Myocyte (in vitro differentiated cells): ENCODE measurements at regions not wholly inside any gene's neighbourhood (a gene's known extent, or its start where the extent isn't known, plus 50 kb on each side); places are given as distances from the start of the nearest gene placed in this dataset.

Experiments used
- DNase-seq: peaks from one replicate; pipeline ENCODE4 v3.0.0-alpha.2; 2012; ENCODE audit warnings: low read depth

DNA sequence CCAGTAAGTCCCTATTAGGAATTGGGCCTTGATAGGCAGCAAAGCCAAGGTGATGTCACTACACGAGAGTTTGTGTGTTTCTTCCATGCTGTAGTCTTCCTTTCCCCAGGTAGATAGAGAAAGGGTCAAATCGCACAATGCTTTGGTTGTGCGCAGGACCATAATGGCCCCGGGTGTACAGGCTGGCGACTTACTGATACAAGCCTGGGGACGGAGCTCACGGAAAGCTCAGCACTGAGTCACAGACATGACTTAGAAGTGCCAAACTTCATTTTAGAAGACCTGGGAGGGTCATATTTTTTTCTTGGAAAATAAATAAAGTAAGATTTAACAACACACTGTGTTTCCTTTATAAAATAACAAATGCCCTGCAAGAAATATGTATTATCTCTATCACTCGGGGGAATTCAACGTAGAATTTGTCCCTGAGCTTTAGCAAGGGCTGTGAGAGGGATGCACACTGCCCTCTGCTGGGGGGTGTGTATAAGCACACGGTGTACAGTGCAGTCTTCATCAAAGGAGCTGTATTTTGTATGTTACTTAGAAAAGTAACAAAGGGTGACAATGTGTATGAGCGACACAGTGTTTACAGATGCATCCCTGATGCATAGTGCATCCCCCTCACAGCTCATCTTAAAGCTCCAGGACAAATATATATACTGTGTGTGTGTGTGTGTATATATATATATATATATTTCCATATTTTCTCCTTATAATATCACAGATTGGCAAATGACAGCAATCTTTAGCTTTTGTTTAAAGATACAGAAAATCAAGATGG is 254.5 kb upstream of the VEGFC start:
- peak; percentile 86 for DNase-seq

DNA sequence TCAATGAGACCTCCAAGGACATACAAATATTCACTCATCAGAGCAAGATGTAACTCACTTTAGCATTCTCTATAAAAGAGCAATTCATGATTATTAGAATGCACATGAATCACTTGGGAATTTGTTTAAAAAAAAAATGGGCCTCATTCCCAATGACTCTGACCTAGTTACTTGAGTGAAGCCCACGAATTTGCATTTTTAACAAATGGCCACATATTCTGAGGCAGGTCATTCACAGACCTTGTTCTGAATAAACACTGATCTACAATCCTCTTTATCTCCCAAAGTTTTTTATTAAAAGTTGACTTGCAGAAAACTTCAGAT is 255.1 kb upstream of the VEGFC start:
- no peak for DNase-seq

DNA sequence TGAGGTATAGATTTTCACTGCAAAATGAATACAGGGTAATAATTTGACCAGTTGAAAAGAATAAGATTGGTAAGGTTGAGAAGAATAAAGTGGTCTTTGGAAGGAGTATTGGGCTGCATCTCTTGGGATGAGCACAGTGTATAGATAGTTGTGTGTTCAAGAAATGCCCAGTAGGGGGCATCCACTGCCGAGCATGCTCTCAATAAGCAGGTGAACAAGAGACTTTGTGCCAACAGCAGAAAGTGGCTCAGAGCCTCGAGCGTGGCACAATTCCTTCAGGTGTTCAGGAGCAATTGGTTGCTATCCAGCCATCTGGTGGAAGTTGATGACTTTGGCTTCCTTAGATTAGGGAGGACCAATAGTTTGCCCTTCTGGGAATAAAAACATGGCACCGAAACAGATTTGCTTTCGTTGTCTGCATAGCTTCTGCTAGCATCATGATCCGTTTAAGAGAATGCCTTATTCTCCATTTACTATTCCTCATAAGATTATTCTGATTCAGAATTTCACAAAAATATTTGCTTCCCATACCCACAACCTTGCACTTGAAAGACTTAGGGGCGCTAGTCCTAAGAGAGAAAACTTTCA is 258.1 kb upstream of the NEIL3 start:
- DNase-seq = no peak

DNA sequence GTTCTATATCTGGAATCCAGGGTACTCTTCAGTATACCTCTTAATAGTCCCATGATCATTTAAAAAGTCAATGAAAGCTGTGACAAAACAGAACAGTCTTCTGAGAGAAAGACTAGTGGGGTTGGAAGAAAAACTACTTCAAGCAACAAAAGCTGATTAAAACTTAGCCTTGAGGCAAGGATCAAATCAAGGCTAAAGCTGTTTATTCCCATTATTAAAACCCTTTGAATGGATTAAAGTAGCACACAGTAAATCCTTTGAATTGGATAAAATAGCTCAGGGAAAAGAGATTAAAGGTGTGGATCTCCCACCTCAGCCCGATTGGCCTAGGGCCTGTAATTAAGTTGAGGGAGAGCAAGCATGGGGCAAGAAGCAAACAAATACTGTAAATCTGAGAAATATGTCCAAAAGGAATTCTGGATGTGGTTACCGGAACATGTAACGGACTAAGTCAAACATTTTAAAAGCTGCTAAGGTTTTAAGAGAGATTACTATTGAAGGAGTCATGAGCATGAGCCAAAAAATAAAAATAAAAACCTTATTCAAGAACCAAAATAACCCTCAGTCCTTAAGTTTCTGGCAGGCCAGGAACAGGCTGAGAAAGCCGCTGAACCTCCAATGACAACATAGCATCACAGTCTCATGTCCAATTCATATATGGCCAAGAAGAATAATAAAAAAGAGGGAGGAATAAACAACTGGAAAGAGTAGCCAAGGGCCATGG is 257.3 kb upstream of the NEIL3 start:
- no peak for DNase-seq

DNA sequence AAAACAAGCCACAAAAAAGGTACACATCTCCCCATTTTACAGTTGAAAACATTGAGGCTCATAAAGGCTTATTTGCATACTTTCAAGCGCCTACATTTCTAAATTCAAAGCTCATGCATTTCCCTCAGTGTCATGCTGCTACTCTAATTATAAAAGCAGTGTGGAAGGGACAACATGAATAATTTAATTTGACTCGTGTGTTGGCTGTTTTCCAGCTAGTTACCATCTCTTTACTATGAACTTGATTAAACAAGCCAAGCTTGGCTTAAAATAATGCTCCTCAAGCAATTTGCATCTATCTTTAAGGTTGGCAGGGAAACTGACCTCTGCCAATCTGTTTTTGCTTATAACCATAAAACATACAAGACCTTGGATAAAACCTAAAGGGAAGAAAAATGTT is 252.5 kb upstream of the NEIL3 start:
- no peak for DNase-seq

DNA sequence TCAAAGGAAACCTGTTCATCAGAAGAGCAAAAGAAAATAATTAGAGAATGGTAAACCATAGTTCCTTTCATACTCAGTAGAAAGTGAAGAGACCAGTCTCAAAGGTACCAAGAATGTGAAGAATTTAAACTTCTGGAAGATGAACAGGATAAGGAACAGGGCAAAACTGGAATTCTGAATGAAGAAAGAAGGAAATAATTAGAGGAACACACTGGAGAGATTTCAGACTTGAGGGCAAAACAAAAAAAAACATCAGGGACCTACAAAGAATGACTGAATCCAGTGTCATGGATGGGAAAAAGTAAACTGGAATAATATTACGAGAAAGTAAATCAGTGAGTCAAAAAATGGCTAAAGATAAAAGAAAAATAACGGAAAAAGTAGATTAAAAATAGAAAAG is 245.6 kb upstream of the NEIL3 start:
- no peak for DNase-seq

DNA sequence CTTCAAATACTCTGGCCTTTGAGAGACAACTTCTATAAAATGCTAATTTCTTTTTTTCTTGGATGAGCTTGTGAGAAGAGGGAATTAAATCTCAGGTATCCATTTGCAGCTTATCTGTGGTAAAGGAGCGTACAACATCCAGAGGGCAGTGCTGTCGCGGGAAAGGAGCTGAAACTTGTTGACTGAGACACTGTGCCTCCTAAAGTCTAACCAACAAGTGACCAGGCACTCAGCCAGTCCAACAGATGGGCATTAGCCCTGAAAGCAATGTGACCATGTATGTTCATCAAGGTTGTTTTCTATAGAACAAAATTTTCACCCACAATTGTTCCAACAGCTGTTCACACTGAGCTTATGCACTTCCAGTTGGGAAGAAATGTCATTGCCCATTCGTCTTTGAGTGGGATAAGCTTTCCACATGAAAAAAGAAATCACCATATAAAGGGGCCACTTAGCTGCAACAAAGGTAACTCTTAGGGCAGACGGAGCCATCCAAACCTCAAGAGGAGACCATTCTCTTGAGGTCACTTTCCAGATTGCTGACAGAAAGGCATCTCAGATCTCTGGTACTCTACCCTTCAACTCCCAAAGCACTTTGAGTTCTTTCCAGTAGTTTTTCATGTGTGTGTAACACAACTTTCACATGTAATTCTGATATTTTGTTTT is 244.8 kb upstream of the NEIL3 start:
- DNase-seq = peak; percentile 16

DNA sequence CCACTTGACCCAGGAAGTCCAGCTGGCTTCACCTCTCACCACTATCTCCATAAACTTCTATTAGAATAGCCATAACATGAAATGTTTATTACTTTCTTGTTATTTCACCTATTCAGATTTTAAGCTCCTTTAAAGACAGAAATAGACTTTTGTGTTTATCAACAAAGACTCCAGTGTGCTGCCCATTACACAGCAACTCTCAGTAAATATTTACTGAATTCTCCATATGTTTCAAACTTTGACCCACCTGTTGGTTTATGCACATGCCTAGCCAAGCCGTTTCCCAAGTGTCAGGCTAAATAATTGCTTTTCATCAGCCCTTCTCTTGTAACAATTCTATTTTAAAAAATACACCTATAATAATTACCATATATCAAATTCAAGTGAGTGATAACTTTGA is 242.9 kb upstream of the NEIL3 start:
- no peak for DNase-seq

DNA sequence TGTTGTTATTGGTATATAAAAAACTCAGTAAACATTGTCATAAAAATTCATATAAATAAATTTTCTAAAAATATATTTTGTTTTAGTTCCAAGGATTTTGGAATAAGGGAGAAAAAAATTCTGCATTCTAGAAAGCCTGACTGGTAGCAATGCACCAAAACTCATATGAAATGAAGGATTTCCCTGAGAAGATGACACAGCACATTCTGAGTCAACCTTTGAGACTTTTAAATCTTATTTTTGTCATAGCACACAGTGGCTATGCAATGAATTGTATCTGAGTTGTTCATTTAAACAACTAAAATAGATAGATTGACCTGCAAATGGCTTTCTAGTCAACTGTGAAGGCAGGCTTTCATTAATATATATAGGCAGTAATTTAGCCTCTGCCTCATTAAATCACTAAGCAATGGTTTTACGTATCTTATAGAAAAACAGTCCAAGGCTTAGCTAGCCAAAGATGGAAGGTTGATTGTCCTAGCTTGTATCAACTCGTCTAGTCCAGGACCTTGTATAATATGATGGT is 239.1 kb upstream of the NEIL3 start:
- no peak for DNase-seq

DNA sequence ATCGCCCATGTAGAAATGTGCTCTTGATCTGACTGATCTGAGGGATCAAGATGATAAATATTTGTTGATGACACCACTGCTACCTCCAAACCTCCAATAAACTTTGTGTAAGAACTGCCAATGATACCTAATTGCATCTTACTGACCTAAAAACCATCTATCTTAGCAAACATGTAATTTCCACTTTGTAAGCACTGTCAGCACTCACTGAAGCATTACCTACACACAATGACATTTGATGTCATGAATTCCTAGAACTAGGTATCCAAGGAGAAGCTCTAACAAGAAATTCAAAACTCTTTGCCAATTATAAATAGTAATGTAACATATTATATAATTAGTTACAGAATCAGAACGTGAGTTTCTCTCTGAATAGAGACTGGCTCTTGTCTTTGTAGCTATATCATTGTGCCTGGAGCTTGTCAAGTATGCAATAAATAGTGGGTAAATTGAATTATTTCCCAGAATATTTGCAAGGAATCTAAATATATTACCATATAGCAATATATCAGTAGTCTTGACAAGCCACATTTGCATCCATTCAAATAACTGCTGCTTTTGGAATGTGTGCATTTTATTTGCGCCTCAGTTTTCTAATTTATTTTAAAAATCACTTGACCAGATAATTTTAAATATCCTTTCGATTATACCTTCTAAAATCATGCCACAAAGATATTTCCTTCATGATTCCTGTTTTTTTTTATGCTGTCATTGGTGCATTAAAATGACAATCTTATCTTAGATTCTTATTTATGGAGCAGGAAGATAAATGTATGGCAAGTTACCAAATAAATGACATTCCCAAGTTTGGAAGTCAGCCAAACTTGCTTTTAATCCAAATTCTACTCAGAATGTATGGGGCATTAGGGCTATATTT is 232.3 kb upstream of the NEIL3 start:
- no peak for DNase-seq

DNA sequence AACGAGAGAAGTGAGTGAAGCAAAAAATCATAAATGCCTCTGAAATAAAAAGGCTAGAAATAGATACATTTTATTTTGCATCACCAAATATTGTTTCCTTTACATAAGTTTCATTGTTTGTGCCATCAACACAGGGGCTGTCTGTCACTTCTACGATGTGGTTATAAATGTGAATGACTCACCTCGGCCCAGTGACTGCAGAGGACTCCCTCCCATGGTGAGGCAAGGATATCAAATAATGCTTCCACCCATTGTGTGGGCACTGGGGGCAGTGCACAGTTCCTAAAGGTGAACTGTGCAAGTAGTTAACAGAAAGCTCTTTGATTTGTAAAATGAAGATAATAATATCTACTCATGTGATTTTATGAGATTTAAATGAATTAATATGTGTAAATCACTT is 230.3 kb upstream of the NEIL3 start:
- DNase-seq = peak; percentile 24

DNA sequence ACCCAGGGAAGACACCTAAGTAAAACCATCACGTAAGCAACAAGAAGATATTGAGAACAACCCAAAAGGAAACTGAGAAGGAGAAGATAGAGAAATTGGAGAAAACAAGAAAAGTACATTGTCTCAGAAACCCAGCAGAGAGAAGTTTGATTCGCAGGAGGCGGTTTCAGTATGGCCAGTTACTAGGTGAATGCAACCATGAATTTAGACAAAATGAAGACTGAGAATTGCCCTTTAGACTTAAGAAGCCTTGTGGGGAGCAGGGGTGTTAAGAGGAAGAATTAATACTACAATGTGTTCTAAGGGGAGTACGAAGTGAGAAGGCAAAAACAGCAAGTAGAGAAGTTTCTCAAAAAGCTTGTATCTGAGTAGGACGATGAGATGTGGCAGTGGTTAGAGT is 229.3 kb upstream of the NEIL3 start:
- DNase-seq = no peak

DNA sequence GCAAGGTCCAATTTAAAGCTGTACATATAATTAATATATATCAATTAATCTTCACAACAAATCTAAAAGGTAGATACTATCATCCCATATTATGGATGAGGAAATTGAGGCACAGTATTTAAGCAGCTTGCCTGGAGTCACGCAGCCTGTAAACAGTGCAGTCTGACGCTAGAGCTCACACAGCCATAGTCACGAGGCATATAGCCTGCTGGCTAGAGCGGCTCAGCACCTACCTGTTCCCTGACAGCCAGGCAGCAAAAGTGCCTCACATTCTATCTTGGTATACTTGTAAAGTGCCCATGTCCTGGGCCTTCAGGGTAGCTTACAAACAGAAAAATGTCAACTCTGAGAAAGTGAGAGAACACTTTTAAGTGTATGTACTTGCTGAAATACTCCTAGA is 222.6 kb upstream of the NEIL3 start:
- no peak for DNase-seq

DNA sequence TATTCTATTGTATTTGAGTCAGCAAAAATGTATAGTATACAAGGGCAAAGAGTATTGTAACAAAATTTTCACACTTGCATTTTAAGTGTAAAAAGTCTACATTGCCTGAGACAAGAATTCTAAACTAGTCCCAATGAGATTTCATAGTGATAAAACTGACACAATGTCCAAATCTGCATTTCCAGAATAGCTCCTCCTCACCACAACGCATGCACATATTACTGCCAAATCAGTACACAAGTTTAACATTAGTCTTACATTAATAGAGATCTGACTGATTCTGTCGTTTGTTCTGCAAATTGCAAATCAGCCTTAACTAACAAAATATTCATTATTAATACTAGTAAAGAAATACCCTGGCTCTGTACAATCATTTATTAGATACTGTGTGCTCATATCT is 222.2 kb upstream of the NEIL3 start:
- no peak for DNase-seq

DNA sequence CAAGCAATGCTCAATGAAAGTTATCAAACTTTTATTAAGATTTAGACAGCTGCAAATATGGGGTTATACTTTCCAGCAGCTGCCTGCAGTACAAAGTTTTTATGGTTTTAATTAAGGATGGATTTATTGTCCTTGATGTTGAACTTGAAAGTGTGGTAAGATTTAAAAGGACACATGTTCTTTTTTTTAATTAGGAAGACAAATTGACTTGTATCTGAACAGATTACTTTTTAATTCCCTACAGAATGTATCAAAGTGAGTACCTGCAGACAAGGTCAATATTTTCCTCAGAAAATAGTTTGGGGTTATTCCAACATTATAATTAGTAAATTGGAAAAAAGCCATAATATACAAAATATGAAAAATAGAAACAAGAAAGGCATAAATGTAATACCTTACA is 218.2 kb upstream of the NEIL3 start:
- DNase-seq = no peak

DNA sequence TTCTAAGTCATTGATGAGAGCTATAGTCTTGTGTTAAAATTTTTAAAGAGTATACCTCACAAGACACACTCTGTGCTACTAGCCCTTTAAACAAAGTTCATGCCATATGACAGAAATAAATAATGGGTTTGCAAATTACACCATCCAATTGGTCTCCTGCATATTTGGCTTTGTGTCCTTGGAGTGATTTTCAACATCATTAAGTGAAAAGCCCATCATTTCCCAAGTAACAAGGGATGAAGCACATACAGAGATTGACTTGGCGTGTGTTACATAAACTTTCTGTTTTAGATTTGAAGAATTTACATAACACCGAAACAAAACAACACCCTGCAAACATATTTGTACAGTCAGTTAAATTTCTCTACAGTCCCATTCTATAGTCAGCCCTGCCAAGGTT is 216.9 kb upstream of the NEIL3 start:
- DNase-seq = no peak

DNA sequence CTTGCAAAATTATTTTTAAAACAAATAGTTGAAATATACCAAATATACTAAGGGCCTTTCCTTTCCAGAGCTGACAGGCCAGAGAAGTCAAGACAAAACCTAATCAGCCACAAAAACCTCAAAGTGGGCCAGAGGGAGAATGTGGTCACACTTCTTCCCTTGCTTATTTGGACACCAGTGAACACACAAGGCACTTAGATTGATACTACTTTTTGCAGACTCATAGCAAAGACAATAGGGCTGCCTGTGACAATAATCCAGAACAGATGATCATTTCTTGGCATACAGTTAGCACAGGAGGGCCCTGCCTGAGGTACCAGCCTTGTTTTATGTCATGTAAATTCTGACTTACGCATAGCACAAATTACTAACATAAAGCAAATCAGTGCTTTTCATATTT is 215.7 kb upstream of the NEIL3 start:
- DNase-seq = peak; percentile 56

DNA sequence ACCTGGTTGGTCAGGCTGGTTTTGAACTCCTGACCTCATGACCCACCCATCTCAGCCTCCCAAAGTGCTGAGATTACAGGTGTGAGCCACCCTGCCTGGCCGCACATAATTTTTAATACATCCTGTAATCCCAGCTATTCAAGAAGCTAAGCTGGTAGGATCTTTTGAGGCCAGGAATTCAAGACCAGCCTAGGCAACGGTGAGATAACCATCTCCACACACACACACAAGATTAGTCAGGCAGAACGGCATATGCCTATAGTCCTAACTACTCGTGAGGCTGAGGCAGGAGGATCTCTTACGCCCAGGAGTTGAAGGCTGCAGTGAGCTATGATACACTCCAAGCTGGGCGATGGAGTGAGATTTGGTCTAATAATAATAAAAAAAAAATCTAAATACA is 212.4 kb upstream of the NEIL3 start:
- no peak for DNase-seq

DNA sequence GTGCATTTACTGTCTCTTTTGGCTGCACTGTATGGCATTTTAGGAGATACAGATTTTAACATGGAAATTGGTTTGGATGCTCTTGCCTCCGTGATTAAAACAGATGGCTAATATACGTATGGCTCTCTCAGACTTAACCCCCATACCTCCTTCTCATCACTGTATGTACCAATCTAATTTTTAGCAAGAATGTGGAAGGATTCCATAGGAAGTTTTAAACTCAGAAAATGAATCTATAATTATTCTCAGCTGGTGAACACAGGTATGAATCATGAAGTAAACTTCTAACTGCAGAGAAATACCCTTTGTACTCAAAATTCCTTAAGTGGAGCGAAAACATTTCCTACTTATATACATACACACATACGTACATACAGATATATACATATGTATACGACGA is 210.5 kb upstream of the NEIL3 start:
- no peak for DNase-seq

DNA sequence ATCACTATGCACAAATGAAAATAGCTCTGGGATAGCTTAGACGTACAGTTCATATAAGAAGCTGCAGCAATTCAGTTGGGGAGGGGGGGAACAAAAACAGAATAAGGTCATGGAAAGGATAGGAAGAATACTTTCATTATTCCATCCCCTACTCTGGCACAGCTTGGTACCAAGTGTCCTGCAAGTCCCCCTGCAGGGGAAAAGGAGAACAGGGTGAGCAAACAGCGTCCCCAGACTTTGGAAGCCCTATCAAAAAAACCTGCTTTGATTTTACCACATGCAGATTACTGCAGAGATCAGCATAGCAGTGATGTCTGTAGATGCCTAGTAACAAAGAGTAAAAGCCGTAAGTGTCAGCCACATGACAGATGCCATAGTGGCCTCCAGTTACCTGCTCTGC is 209.4 kb upstream of the NEIL3 start:
- no peak for DNase-seq

DNA sequence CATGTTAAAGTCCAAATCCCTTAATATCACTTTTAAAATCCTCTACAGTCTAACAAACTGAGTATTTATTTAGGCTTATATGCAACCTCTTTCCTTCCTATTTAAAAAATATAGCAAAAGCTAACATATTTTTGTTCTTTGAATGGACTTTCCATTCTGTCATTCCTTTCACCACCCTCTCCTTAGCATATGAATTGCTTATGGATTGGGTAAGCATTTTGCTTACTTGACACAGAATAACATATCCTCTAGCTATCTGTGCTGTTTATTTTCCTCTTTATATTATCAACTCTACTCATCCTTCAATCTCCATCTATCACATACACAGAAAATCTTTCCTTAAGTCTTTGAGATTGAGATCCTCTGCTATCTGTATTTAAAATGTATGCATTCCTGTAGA is 206.1 kb upstream of the NEIL3 start:
- no peak for DNase-seq
